GM21825 (cell line): ENCODE measurements at regions not wholly inside any gene's neighbourhood (a gene's known extent, or its start where the extent isn't known, plus 50 kb on each side); places are given as distances from the start of the nearest gene placed in this dataset.
"Not testable (repeated sequence)": the region's sequence is repeated elsewhere in the genome, so short reads cannot be mapped to it uniquely, and the experiment has no call there.

ENCODE experiments used
- ATAC-seq: cut with Tn5 transposase; IDR thresholded peaks from one replicate; pipeline ENCODE4 v1.9.1; 2021; ENCODE audit warnings: mild to moderate bottlenecking, moderate library complexity; ENCODE audit not compliant: unreplicated experiment

DNA sequence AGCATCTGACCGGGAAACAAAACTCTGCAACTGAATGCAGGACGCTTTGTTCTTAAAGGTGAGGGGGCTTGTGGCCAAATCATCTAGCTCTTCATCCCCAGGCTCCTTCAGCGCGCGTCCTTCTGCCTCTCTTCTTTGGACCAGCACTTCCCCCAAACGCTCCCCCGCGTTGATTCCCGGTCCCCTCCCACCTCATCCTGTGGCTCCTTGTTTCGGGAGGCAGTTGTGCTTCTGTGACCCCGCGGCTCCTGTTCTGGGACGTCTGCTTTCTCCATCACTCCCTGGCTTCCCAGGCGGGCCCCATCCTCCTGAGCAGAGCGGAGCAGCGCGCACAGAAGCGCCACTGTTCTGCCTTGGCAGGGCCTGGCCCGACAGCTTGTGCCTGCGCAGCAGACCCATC is 109.7 kb upstream of the ZNG1E start:
- not testable (repeated sequence) for ATAC-seq

DNA sequence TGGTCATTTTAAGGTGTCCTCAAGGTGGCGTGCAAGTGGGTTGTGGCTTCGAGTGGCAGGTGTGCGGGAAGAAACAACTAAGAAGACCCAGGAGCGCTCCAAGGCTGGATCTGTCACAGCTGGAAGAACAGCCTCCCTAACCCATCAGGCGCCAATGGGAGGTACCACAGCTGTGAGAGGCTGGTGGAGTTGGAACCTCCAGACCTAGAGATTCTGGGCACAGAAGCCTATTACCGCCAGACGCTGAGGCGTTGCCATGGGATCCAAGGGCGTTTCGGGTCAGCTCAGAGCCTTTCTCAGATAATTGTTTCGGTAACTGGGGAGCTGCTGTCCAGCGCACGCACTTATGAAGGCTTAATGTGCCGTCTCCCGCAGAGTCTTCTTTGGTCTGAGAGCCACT is 156.7 kb upstream of the ZNG1E start:
- not testable (repeated sequence) for ATAC-seq

DNA sequence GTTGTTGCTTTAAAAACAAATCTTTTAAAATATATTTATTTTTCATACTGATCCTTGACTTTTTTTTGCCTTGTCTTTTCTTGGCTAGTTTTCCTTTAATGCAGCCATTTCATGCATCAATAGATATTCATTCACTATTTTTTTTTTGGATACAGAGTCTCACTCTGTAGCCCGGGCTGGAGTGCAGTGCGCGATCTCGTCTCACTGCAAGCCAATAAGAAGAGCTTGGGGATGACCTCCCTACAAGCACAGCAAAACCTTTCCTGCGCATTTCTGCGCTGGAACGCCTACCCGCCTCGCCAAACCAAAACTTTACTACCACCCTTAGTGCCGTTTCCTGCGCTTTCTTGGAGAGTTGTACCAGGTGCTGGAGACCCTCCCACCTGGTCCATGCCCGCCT is 161.3 kb upstream of the ZNG1E start:
- ATAC-seq, result not testable (repeated sequence)

DNA sequence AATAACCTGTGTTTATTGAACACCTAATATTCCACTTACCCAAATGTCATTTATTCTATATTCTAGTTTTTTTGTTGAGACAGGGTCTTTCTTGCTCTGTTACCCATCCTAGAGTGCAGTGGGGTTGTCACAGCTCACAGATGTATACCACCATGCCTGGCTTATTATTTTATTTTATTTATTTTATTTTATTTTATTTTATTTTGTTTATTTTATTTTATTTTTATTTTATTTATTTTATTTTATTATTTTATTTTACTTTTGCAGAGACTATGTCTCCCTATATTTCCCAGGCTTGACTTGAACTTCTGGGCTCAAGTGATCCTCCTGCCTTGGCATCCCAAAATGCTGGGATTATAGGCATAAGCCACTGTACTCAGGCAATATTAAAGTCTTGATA is 167.8 kb upstream of the ZNG1E start:
- not testable (repeated sequence) for ATAC-seq

DNA sequence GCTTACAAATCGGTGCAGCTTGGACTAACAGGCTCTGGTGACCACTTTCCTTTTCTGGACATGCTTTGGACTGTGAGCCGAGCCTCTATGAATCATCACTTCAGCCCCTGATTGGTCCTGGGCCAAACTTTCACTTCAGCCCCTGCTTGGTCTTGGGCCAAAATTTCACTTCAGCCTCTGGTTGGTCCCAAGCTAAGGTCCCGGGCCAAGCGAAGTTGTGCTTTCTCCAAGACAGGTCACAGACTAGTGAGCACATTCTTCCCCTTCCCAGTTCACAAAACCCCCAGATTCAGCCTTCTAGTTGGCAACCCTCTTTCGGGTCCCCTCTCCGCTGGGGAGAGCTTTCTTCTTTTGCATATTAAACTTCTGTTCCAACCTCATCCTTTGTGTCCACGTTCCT is 171.0 kb upstream of the ZNG1E start:
- ATAC-seq, result not testable (repeated sequence)

DNA sequence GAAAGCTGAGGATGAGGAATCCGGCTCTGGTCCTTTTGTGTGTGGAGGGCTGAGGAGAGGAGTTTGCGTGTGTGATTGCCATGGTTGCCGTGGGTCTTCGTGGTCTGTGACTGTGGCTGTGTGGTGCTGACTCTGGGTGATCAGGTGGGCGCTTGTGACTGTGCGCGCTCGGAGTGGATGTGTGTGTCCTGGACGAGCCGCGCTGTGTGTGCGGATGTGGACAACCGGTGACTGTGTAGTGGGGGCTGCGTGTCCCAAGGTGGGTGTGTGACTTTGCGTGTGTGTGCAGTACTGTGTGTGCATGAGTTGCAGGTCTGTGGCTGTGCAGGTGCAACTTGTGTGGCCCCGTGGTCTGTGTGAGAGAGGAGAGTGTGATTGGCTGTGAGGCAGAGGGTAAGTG is 172.0 kb upstream of the ZNG1E start:
- not testable (repeated sequence) for ATAC-seq

DNA sequence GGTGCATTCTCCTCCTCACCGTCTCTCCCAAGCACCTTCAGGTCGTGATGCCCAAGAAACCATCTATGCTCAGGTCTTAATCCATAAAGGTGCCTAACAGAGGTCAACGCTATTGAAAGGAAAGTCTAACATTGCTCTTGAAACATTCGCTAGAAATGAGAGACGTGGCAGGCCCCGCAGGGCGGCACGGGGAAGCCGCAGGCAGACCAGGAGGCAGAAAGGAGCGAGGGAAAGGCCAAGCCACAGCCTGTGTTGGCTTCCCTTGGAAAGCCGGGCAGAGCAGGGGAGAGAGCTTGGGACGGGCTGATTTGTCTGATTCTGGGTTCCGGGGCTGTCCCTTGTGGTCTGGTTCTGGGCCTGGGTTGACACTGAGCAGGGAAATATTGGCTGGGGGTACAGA is 192.8 kb upstream of the ZNG1E start:
- not testable (repeated sequence) for ATAC-seq

DNA sequence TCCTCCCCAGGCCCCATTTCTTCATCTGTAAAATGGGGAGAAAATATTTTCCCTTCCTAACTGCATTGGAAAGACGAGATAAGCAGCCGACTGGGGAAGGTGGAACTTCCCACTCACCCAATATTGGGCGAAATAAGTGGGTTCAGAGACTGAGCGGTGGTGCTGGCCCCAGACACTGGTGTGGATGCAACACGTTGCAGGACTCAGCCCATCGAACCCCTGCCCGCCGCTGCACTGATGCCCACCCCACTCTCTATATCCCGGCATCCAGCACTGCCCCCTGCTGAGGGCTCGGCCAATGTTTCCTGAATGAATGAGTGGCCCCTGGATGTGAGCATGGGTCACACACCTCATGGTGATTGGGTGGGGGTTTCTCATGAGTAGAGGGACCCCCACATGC is 194.4 kb upstream of the ZNG1E start:
- not testable (repeated sequence) for ATAC-seq

DNA sequence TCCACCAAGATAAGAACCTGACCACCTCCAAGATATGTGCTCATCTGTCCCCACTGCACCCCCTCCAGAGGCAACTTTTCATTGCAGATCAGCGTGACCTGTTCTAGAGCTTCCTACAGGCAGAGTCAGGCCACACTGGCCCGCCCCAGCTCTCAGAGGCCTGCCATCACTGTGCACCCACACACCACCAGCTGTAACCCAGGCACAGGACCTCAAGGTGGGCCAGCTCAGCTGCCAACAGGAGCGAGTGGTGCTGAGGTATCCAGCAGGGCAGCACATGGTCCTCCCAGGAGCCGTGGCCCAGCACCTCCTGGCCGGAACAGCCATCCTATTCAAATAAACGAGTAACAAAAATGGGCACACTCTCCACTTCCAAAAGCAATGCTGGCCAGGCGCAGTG is 189.9 kb upstream of the FOXD4L5 start:
- not testable (repeated sequence) for ATAC-seq

DNA sequence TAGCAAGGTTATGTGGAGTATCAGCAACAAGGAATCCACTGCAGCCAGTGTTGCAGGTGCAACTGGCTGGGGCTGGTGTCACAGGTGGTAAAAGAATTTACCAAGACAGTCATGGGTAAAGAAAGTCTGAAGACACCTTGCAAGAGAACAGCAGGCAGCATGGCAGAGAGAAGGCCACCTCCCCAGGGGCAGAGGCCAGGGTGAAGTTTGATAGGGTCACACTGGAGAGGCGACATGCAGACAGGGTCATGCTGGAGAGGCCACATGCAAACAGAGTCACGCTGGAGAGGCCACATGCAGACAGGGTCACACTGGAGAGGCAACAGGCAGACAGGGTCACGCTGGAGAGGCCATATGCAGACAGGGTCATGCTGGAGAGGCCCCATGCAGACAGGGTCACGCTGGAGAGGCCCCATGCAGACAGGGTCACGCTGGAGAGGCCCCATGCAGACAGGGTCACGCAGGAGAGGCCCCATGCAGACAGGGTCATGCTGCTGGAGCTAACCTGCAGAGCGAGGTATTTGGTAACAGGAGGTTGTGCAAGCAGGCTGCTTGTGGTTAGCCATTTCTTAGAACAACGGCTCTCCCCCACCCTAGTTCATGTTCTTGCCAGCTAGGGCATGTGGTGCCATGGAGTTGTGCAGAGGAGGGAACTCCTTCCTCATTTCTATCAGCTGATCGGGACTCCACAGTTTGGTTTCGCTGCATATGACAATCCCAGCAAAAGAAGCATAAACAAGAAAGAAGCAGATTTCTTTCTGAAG is 188.2 kb upstream of the FOXD4L5 start:
- ATAC-seq, result not testable (repeated sequence)

DNA sequence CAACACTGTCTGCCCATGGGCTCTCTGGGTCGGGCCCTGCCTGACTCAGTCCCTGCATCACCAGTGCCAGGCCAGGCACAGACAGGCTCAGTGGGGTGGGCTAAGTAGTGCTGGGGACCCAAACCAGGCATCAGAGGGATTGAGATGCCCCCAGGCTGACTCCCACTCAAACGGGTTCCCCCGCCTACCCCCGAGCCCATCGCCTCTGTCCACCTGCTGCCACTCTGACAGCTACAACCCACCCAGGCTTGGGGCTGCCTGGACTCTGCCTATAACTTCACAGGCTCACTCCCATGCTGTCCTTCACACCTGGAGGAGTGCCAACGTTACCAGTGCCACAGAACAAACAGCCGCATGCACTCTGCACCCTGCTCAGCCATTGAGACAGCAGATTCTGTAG is 186.1 kb upstream of the FOXD4L5 start:
- ATAC-seq, result not testable (repeated sequence)

DNA sequence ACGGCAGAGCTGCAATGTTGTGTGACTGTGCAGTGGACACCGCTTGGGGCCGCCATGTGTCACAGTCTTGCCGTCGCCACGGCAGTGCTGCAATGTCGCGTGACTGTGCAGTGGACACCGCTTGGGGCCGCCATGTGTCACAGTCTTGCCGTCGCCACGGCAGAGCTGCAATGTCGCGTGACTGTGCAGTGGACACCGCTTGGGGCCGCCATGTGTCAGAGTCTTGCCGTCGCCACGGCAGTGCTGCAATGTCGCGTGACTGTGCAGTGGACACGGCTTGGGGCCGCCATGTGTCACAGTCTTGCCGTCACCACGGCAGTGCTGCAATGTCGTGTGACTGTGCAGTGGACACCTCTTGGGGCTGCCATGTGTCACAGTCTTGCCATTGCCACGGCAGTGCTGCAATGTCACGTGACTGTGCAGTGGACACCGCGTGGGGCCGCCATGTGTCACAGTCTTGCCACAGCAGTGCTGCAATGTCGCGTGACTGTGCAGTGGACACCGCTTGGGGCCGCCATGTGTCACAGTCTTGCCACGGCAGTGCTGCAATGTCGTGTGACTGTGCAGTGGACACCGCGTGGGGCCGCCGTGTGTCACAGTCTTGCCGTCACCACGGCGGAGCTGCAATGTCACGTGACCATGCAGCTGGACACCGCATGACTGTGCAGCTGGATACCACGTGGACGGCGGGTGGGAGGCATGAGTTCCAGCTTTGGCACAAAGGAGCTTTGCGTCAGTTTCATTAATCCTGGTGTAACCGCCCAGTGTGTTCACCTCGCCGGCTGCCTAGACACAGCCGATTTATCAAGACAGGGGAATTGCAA is 182.1 kb upstream of the FOXD4L5 start:
- ATAC-seq, result not testable (repeated sequence)

DNA sequence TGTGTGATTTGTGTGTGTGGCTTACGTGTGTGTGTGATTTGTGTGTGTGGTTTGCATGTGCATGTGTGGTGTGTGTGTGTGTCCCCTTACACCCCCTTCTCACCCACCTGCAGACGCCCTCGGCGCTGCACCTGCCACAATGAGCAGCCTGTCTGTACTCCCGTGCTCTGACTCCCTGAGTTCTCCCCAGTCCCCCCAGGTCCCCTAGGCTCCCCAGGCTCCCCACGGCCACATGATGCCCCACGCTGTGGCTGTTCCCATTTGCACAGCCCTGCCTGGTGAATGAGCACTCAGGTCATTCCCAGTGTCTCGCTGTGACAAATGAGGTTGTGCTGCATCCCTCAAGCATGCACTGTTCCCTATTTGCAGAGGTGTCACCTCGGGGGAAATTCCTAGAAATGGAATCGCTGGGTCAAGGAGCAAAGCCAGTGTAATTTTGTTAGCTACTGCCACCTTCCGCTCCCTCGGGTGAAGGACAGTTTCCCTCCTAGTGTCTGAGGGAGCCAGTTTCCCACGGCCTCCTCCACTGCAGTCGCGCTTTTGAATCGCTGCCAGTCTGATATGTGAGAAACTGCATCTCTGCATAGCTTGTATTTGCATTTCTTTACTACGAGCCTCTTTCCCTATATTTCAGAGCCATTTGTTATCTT is 180.4 kb upstream of the FOXD4L5 start:
- ATAC-seq, result not testable (repeated sequence)

DNA sequence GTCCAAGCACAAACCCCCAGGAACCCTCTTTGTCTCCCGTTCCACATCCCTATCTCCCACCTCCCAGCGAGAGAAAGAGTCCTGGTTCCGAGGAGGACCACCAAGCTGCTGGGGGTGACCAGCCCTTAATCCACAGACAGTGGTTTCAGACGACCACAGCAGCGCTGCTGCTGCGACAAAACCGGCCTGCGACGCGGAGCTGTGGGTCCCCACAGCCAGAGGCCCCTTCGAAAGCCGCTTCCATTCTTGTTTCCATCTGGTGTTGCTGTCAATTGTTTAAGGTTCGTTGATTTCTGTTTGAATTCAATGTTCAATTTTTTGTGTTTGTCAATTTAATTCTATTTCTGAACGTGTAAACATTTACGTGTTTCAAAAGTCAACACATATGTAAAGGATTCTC is 177.5 kb upstream of the FOXD4L5 start:
- not testable (repeated sequence) for ATAC-seq

DNA sequence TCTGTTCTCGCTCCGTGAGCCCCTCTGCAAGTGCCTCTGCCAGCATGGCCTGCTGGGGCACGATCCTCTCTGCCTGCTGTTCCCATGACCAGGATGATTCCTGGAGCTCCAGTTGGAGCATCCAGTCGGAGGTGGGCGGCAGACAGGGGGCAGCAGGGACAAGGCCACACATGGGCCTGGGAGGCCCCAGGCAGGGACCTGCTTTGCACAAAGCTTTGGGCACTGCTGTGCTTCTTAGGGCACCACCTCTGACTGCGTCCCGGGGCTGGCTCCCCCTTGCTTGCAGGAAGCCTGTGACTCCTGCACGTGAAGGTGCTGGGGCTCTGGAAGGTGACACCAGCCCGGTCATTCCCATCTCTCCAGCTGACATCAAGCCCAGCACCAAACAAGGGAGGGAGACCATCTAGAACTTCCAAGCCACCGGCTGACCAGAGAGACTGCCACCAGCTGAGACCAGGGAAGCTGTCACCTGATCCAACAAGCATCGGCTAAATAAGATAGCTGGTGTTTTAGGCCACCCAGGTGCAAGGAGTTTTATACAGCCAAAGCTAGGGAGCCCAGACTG is 174.8 kb upstream of the FOXD4L5 start:
- ATAC-seq, result no peak

DNA sequence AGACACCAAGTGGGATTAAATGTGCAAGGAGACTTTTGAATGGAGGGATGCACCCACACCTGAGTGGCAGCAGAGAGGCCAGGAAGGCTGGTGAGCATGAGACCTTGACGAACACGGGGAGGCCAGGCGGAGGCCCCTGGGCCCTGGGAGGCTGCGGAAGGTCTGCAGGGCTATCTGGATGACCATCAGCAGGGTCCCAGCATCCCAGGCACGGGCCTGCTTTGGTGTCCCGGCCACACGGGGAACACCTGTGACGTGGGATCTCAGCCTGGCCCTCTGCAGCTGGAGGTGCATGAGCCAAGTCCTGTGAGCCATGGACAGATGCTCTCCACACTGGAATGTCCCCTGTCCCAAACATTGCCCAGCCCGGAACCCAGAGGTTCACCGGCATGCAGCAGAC is 174.0 kb upstream of the FOXD4L5 start:
- ATAC-seq, result no peak

DNA sequence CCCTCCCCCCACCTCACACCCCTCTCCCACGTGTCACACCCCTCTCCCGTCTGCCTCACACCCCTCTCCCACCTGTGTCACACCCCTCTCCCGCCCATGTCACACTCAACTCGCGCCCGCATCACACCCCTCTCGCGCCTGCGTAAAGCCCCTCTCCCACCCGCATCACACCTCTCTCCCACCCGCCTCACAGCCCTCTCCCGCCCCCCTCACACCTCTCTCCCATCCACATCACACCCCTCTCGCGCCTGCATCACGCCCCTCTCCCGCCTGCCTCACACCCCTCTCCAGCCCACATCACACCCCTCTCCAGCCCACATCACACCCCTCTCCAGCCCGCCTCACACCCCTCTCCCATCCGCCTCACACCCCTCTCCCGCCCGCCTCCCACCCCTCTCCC is 173.5 kb upstream of the FOXD4L5 start:
- ATAC-seq, result no peak

DNA sequence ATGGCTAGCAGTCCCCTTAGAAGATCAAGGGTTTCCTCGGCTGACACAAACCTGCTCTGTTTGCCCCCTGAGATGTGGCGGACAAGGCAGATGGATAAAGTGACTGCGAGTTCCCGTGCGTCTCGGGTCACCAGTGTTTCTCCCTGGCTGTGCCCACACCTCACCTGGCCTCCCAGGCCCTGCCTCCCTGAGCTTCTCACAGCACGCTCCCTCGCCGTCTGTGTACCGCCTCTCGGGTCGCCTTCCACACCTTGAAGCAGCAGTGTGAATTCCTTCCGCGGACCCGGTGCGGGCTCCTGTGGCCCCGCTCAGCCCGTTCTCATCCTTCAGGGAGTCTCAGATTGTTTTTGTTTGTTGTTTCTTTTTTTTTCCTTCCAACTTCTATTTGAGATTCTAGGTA is 172.0 kb upstream of the FOXD4L5 start:
- ATAC-seq, result not testable (repeated sequence)

DNA sequence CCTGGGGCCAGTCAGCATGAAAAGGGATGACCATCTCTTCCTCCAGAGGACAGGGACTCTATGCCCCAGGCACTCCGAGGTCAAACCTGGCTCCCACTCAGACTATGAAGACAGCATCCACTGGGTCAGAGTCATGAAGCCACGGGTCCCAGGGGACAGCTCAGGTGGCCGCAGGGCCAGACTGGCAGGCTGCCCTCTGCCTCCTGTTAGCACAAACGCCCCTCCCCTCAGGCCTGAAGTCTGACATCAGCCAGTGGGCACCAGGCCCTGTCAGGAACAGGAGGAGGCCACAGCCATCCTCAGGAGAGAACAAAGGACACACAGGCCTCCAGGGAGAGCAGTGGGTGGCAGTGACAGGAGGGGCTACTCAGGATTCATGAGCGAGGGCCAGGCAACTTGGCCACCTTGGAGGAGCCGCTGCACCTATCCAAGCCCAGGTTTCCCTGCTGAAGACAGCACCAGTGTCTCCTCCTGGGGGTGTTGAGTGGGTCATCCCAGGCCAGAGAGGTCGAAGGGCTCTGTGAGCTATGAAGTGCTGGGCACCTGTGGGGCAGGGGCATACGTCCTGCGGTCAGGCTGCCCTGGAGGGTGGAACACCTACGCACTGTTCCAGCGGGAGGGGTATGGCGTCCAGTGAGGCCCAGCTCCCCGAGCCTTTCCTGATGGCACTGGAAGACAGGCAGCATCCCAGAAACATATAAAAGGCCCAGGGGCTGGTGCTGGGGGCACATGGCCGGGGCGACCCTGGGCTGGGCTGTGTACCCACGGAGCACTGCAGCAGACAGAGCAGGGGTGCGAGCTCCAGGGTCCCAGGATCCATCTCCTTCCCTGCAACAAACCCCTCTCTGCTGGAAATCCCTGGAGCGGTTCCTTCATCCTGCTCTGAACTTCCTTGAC is 171.0 kb upstream of the FOXD4L5 start:
- ATAC-seq, result not testable (repeated sequence)

DNA sequence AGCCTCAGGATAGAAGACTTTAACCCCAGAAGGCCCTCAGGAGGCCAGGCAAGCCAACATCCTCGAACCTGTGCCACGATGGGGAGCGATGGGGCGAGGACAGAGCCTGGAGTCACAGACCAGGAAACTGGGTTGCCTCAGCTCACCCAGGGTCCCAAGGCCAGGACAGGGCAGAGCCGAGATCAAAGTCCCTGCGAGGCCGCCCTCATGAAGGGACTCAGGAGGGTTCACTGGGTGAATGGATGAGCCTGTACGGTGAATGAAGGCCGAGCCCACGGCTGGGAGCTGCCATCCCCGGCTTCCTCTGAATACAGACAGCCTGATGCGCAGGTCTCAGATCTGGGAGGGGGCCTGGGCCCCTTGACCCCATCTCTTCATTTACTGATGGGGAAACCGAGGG is 170.1 kb upstream of the FOXD4L5 start:
- not testable (repeated sequence) for ATAC-seq
